Type B pancreatic cell (in vitro differentiated cells): ENCODE measurements at regions not wholly inside any gene's neighbourhood (a gene's known extent, or its start where the extent isn't known, plus 50 kb on each side); places are given as distances from the start of the nearest gene placed in this dataset.

Source experiments
- DNase-seq: peaks from one replicate; pipeline ENCODE4 v3.0.0; 2021; ENCODE audit warnings: mixed read lengths; ENCODE audit not compliant: unreplicated experiment; ENCODE audit errors: extremely low spot score
- H3K27ac Mint-ChIP-seq: 2 replicates; pipeline ENCODE4 v1.8.0; 2021; ENCODE audit warnings: mild to moderate bottlenecking, mixed read lengths
- H3K27me3 Mint-ChIP-seq: 2 replicates; pipeline ENCODE4 v1.8.0; 2021; ENCODE audit warnings: mixed read lengths
- H3K36me3 Mint-ChIP-seq: 2 replicates; pipeline ENCODE4 v1.8.0; 2021; ENCODE audit warnings: mixed read lengths
- H3K4me1 Mint-ChIP-seq: one replicate; pipeline ENCODE4 v1.8.0; 2021; ENCODE audit warnings: mixed read lengths; ENCODE audit not compliant: unreplicated experiment
- H3K4me3 Mint-ChIP-seq: 2 replicates; pipeline ENCODE4 v1.8.0; 2021; ENCODE audit warnings: mild to moderate bottlenecking, mixed read lengths
- H3K9me3 Mint-ChIP-seq: 2 replicates; pipeline ENCODE4 v1.8.0; 2021; ENCODE audit warnings: mixed read lengths
- TF ChIP-seq, protein P1 (sequence below): fragments of 200-600 bp; sonication (generic); conservative IDR thresholded peaks from 2 replicates; pipeline ENCODE4 v1.5.0; 2021; ENCODE audit warnings: antibody characterized with exemption, mild to moderate bottlenecking

DNA sequence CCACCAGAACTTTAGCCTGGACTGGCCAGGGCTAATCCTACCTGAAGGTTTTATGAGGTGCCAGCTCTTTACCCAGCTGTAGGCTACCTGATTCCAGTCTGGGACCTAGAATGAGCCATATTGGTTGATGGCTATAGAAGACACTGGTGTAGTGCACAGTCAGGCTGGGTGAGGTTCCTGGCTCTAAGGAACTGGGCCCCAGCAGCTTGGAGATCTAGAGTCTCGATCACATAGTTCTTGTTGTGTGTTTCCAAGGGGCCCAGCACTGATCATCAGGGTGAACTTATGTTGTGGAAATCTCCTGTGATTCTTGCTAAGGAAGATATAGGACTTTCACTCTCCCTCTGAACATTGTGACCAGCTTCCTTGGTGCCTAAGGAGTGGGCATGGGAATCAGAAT lies 236.3 kb downstream of the ZNF536 start:
- no peak for DNase-seq
- no peak overlapping the region for H3K4me3 Mint-ChIP-seq
- no peaks in the 10 kb centered on the region for H3K9me3 Mint-ChIP-seq
- no peaks in the 10 kb centered on the region for H3K36me3 Mint-ChIP-seq
- no peaks in the 10 kb centered on the region for H3K4me1 Mint-ChIP-seq
- TF ChIP-seq, protein P1, sequence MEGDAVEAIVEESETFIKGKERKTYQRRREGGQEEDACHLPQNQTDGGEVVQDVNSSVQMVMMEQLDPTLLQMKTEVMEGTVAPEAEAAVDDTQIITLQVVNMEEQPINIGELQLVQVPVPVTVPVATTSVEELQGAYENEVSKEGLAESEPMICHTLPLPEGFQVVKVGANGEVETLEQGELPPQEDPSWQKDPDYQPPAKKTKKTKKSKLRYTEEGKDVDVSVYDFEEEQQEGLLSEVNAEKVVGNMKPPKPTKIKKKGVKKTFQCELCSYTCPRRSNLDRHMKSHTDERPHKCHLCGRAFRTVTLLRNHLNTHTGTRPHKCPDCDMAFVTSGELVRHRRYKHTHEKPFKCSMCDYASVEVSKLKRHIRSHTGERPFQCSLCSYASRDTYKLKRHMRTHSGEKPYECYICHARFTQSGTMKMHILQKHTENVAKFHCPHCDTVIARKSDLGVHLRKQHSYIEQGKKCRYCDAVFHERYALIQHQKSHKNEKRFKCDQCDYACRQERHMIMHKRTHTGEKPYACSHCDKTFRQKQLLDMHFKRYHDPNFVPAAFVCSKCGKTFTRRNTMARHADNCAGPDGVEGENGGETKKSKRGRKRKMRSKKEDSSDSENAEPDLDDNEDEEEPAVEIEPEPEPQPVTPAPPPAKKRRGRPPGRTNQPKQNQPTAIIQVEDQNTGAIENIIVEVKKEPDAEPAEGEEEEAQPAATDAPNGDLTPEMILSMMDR, result no peak
- H3K27ac Mint-ChIP-seq, result no peak overlapping the region
- H3K27me3 Mint-ChIP-seq, result peaks cover 5% of the 10 kb centered on the region
